H1 (cell line): ENCODE measurements at regions not wholly inside any gene's neighbourhood (a gene's known extent, or its start where the extent isn't known, plus 50 kb on each side); places are given as distances from the start of the nearest gene placed in this dataset.

ENCODE experiments used
- CBX5 ChIP-seq: fragments of 300-800, 300-1000 bp; sonication (generic); IDR thresholded peaks from 2 replicates; pipeline ENCODE4 v1.7.1; 2016; ENCODE audit warnings: antibody characterized with exemption, low read length, low read depth
- EGR1 ChIP-seq: IDR thresholded peaks from 2 replicates; pipeline ENCODE4 v1.6.1; 2011; ENCODE audit warnings: low read depth, low read length, borderline replicate concordance
- HDAC2 ChIP-seq, 2 experiments: fragments of 300-600 bp in 1 of 2; sonication (generic) in 1 of 2; IDR thresholded peaks; 2 replicates each; pipeline ENCODE4 v1.6.1; 2011 to 2012; ENCODE audit warnings: low read depth in 2 of 2, low read length in 2 of 2, mild to moderate bottlenecking in 2 of 2, moderate library complexity in 2 of 2, borderline replicate concordance in 1 of 2, inconsistent platforms in 1 of 2
- MAFK ChIP-seq: IDR thresholded peaks from 2 replicates; pipeline ENCODE4 v1.6.1; 2012; ENCODE audit warnings: low read depth, mild to moderate bottlenecking, improper control_type of control experiment, low read length
- POLR2AphosphoS5 ChIP-seq: IDR thresholded peaks from 2 replicates; pipeline ENCODE4 v1.6.1; 2011; ENCODE audit warnings: low read depth, low read length
- SP1 ChIP-seq: IDR thresholded peaks from 2 replicates; pipeline ENCODE4 v1.6.1; 2011; ENCODE audit warnings: low read depth, low read length
- SUZ12 ChIP-seq: fragments of 200-600 bp; sonication (generic); IDR thresholded peaks from 2 replicates; pipeline ENCODE4 v1.6.1; 2012; ENCODE audit warnings: mild to moderate bottlenecking, inconsistent platforms, low read length, moderate library complexity, mixed read lengths
- TAF1 ChIP-seq: IDR thresholded peaks from 2 replicates; pipeline ENCODE4 v1.6.1; 2011; ENCODE audit warnings: mild to moderate bottlenecking, low read depth, low read length
- TAF7 ChIP-seq: optimal IDR thresholded peaks from 2 replicates; pipeline ENCODE3; 2011; ENCODE audit warnings: low read depth, mild to moderate bottlenecking, inconsistent platforms, low read length, moderate library complexity, borderline replicate concordance
- ZNF274 ChIP-seq: IDR thresholded peaks from 2 replicates; pipeline ENCODE4 v1.7.0; 2012; ENCODE audit warnings: low read length, borderline replicate concordance; ENCODE audit errors: extremely low read depth
- TF ChIP-seq, protein P1 (sequence below): fragments of 300-600 bp; sonication (generic); IDR thresholded peaks from 2 replicates; pipeline ENCODE4 v1.7.1; 2012; ENCODE audit warnings: low read length, moderate library complexity, mild to moderate bottlenecking, inconsistent platforms; ENCODE audit not compliant: insufficient replicate concordance
- TF ChIP-seq, protein P2 (sequence below): IDR thresholded peaks from 2 replicates; pipeline ENCODE4 v1.6.1; 2011; ENCODE audit warnings: low read length, improper control_type of control experiment

DNA sequence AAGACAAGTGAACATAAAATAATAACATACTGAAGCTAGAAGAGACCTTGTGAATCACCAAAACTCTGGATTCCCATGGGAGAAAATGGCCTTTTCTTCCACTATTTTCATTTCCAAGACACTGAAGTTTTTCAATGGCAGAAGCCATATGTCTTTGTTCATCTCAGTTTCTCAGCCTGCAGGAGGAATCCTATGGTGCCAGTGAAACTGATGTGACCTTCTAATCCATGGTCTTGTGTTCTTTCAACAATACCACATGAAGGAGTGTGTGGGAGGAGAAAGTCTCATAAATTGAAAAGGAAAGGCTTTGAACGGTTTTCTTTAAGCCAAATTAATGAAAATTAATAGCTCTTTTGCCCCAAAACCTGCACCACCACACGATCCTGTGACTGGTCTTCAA lies 257.3 kb downstream of the EPHA4 start (continued):
- TF ChIP-seq, protein P1, sequence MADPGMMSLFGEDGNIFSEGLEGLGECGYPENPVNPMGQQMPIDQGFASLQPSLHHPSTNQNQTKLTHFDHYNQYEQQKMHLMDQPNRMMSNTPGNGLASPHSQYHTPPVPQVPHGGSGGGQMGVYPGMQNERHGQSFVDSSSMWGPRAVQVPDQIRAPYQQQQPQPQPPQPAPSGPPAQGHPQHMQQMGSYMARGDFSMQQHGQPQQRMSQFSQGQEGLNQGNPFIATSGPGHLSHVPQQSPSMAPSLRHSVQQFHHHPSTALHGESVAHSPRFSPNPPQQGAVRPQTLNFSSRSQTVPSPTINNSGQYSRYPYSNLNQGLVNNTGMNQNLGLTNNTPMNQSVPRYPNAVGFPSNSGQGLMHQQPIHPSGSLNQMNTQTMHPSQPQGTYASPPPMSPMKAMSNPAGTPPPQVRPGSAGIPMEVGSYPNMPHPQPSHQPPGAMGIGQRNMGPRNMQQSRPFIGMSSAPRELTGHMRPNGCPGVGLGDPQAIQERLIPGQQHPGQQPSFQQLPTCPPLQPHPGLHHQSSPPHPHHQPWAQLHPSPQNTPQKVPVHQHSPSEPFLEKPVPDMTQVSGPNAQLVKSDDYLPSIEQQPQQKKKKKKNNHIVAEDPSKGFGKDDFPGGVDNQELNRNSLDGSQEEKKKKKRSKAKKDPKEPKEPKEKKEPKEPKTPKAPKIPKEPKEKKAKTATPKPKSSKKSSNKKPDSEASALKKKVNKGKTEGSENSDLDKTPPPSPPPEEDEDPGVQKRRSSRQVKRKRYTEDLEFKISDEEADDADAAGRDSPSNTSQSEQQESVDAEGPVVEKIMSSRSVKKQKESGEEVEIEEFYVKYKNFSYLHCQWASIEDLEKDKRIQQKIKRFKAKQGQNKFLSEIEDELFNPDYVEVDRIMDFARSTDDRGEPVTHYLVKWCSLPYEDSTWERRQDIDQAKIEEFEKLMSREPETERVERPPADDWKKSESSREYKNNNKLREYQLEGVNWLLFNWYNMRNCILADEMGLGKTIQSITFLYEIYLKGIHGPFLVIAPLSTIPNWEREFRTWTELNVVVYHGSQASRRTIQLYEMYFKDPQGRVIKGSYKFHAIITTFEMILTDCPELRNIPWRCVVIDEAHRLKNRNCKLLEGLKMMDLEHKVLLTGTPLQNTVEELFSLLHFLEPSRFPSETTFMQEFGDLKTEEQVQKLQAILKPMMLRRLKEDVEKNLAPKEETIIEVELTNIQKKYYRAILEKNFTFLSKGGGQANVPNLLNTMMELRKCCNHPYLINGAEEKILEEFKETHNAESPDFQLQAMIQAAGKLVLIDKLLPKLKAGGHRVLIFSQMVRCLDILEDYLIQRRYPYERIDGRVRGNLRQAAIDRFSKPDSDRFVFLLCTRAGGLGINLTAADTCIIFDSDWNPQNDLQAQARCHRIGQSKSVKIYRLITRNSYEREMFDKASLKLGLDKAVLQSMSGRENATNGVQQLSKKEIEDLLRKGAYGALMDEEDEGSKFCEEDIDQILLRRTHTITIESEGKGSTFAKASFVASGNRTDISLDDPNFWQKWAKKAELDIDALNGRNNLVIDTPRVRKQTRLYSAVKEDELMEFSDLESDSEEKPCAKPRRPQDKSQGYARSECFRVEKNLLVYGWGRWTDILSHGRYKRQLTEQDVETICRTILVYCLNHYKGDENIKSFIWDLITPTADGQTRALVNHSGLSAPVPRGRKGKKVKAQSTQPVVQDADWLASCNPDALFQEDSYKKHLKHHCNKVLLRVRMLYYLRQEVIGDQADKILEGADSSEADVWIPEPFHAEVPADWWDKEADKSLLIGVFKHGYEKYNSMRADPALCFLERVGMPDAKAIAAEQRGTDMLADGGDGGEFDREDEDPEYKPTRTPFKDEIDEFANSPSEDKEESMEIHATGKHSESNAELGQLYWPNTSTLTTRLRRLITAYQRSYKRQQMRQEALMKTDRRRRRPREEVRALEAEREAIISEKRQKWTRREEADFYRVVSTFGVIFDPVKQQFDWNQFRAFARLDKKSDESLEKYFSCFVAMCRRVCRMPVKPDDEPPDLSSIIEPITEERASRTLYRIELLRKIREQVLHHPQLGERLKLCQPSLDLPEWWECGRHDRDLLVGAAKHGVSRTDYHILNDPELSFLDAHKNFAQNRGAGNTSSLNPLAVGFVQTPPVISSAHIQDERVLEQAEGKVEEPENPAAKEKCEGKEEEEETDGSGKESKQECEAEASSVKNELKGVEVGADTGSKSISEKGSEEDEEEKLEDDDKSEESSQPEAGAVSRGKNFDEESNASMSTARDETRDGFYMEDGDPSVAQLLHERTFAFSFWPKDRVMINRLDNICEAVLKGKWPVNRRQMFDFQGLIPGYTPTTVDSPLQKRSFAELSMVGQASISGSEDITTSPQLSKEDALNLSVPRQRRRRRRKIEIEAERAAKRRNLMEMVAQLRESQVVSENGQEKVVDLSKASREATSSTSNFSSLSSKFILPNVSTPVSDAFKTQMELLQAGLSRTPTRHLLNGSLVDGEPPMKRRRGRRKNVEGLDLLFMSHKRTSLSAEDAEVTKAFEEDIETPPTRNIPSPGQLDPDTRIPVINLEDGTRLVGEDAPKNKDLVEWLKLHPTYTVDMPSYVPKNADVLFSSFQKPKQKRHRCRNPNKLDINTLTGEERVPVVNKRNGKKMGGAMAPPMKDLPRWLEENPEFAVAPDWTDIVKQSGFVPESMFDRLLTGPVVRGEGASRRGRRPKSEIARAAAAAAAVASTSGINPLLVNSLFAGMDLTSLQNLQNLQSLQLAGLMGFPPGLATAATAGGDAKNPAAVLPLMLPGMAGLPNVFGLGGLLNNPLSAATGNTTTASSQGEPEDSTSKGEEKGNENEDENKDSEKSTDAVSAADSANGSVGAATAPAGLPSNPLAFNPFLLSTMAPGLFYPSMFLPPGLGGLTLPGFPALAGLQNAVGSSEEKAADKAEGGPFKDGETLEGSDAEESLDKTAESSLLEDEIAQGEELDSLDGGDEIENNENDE = no peak
- TF ChIP-seq HDAC2 (IDR thresholded peaks at IDR 0.05; ENCODE audit: borderline replicate concordance in 1 of 2, low read depth in 2 of 2, low read length in 2 of 2) (no peak), EGR1 (no peak), ZNF274 (no peak), MAFK (no peak), TAF1 (no peak), POLR2AphosphoS5 (no peak), SP1 (no peak), TAF7 (no peak), SUZ12 (no peak), CBX5 (no peak)
- TF ChIP-seq, protein P2, sequence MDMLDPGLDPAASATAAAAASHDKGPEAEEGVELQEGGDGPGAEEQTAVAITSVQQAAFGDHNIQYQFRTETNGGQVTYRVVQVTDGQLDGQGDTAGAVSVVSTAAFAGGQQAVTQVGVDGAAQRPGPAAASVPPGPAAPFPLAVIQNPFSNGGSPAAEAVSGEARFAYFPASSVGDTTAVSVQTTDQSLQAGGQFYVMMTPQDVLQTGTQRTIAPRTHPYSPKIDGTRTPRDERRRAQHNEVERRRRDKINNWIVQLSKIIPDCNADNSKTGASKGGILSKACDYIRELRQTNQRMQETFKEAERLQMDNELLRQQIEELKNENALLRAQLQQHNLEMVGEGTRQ = no peak
